ENCODE measurements at regions not wholly inside any gene's neighbourhood (a gene's known extent, or its start where the extent isn't known, plus 50 kb on each side); places are given as distances from the start of the nearest gene placed in this dataset.
"Not testable (repeated sequence)": the region's sequence is repeated elsewhere in the genome, so short reads cannot be mapped to it uniquely, and the experiment has no call there.

DNA sequence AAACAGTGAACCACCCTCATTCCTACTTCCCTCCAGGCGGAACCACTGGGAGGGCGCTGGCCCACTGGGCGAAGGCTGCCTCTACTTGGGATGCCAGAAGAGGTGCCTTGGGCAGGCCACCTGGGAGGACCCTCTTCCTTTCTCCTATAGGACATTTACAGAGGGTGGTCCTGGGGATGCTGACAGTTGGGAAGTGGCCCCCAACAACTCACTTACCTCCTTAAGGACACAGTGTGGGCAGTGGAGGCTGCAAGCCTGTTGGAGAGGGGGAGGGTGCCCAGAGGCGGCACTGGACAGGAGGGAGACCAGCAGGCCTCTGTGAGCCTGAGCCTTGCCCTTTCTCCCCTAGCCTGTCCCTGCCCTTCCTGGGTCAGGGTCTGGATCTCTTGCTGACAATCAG is 346.4 kb upstream of the HS6ST1 start:
- no peak overlapping the region for H3K9ac ChIP-seq (ENCODE audit: low read depth, low read length)

DNA sequence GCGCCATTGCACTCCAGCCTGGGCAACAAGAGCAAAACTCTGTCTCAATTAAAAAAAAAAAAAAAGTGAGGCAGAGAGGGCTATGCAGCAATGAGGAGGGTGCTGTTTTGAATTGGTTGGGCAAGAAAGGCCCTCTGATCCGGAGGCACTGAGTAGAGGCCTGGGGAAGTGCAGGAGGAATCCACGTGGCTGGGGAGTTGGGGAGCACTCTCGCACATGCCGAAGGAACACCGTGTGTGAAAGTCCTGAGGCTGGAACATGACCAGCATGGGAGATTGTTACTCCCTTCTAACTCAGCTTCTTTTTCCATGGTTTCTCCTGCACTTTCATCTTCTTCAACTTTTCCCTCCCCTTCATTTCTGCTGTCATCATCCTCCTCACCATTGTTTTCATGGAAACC is 347.9 kb upstream of the HS6ST1 start:
- Histone ChIP-seq H3K9ac (ENCODE audit: low read depth, low read length) (no peak overlapping the region), H3K9me3 (ENCODE audit: control insufficient read depth, insufficient read depth, low read length) (no peaks in the 10 kb centered on the region), H3K4me1 (ENCODE audit: control insufficient read depth, insufficient read depth, low read length) (peaks cover 5% of the 10 kb centered on the region; the same call in 1 of the 2 replicates), H3K27ac (ENCODE audit: low read depth, low read length) (no peak overlapping the region), H3K4me3 (ENCODE audit: low read depth, low read length) (no peak overlapping the region), H3K36me3 (ENCODE audit: control insufficient read depth, insufficient read depth, low read length) (no peaks in the 10 kb centered on the region), H3K27me3 (ENCODE audit: control insufficient read depth, insufficient read depth, low read length) (no peaks in the 10 kb centered on the region)

More for the DNA sequence above, 346.4 kb upstream of the HS6ST1 start:
- H3K27me3 ChIP-seq (ENCODE audit: control insufficient read depth, insufficient read depth, low read length), result no peaks in the 10 kb centered on the region
- H3K4me1 ChIP-seq (ENCODE audit: control insufficient read depth, insufficient read depth, low read length), result peaks cover 5% of the 10 kb centered on the region; the same call in 1 of the 2 replicates
- no peak overlapping the region for H3K4me3 ChIP-seq (ENCODE audit: low read depth, low read length)
- no peak overlapping the region for H3K27ac ChIP-seq (ENCODE audit: low read depth, low read length)
- no peaks in the 10 kb centered on the region for H3K9me3 ChIP-seq (ENCODE audit: control insufficient read depth, insufficient read depth, low read length)
- no peaks in the 10 kb centered on the region for H3K36me3 ChIP-seq (ENCODE audit: control insufficient read depth, insufficient read depth, low read length)

DNA sequence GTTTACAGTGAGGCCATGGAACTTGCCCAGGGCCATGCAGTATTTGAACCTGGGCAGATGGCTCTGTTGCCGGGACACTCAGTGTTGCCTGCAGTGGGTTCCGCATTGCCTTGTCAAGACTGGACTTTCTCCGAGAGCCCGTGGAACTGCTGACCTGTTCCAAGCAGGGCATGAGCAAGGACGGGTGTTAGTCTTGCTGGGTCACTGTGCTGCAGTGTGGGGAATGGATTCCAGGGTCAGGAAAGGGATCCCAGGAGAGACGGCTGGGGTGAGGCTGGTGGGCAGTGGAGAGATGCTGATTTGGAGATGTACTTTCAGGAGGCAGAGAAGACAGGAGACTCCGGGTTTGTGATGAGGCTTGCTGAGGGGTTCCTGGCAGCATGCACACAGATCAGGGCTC is 348.7 kb upstream of the HS6ST1 start:
- no peaks in the 10 kb centered on the region for H3K36me3 ChIP-seq (ENCODE audit: control insufficient read depth, insufficient read depth, low read length)
- no peaks in the 10 kb centered on the region for H3K27me3 ChIP-seq (ENCODE audit: control insufficient read depth, insufficient read depth, low read length)
- no peak overlapping the region for H3K9ac ChIP-seq (ENCODE audit: low read depth, low read length)
- peaks cover 5% of the 10 kb centered on the region; the same call in 1 of the 2 replicates for H3K4me1 ChIP-seq (ENCODE audit: control insufficient read depth, insufficient read depth, low read length)
- H3K27ac ChIP-seq (ENCODE audit: low read depth, low read length), result no peak overlapping the region
- H3K9me3 ChIP-seq (ENCODE audit: control insufficient read depth, insufficient read depth, low read length), result no peaks in the 10 kb centered on the region
- no peak overlapping the region for H3K4me3 ChIP-seq (ENCODE audit: low read depth, low read length)

DNA sequence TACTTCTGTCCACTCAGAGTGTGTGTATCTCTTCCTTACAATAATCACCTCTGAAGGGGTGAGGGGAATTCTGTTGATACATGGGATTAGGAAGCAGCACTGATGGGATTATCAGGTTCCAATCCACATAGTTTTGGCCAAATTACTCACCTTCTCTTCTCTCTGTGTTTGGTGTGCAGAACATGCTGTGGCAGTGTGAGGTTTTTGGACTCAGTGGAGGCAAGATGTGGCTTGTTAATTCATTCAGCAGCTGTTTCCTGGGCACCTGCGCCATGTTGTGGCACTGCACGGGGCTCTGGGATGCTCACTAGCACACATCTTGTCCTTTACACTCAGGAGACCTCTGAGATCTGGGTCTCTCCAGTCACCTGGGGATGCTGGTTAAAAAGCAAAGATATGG is 350.3 kb upstream of the HS6ST1 start:
- H3K27me3 ChIP-seq (ENCODE audit: control insufficient read depth, insufficient read depth, low read length), result no peaks in the 10 kb centered on the region
- no peak overlapping the region for H3K9ac ChIP-seq (ENCODE audit: low read depth, low read length)
- peaks cover 5% of the 10 kb centered on the region; the same call in 1 of the 2 replicates for H3K4me1 ChIP-seq (ENCODE audit: control insufficient read depth, insufficient read depth, low read length)
- no peaks in the 10 kb centered on the region for H3K36me3 ChIP-seq (ENCODE audit: control insufficient read depth, insufficient read depth, low read length)
- no peak overlapping the region for H3K4me3 ChIP-seq (ENCODE audit: low read depth, low read length)
- no peaks in the 10 kb centered on the region for H3K9me3 ChIP-seq (ENCODE audit: control insufficient read depth, insufficient read depth, low read length)
- H3K27ac ChIP-seq (ENCODE audit: low read depth, low read length), result no peak overlapping the region

GRCh38 chr2:128670066-128670465 is 351.4 kb upstream of the HS6ST1 start:
- Histone ChIP-seq H3K27ac (ENCODE audit: low read depth, low read length) (no peak overlapping the region), H3K9ac (ENCODE audit: low read depth, low read length) (no peak overlapping the region), H3K4me1 (ENCODE audit: control insufficient read depth, insufficient read depth, low read length) (no peaks in the 10 kb centered on the region), H3K36me3 (ENCODE audit: control insufficient read depth, insufficient read depth, low read length) (no peaks in the 10 kb centered on the region), H3K4me3 (ENCODE audit: low read depth, low read length) (no peak overlapping the region), H3K27me3 (ENCODE audit: control insufficient read depth, insufficient read depth, low read length) (no peaks in the 10 kb centered on the region), H3K9me3 (ENCODE audit: control insufficient read depth, insufficient read depth, low read length) (no peaks in the 10 kb centered on the region)

GRCh38 chr2:128671981-128672757 is 353.5 kb upstream of the HS6ST1 start:
- not testable (repeated sequence) for H3K9me3 ChIP-seq (ENCODE audit: control insufficient read depth, insufficient read depth, low read length); H3K36me3 ChIP-seq (ENCODE audit: control insufficient read depth, insufficient read depth, low read length); H3K4me3 ChIP-seq (ENCODE audit: low read depth, low read length); H3K27me3 ChIP-seq (ENCODE audit: control insufficient read depth, insufficient read depth, low read length); H3K27ac ChIP-seq (ENCODE audit: low read depth, low read length); H3K4me1 ChIP-seq (ENCODE audit: control insufficient read depth, insufficient read depth, low read length); H3K9ac ChIP-seq (ENCODE audit: low read depth, low read length)

DNA sequence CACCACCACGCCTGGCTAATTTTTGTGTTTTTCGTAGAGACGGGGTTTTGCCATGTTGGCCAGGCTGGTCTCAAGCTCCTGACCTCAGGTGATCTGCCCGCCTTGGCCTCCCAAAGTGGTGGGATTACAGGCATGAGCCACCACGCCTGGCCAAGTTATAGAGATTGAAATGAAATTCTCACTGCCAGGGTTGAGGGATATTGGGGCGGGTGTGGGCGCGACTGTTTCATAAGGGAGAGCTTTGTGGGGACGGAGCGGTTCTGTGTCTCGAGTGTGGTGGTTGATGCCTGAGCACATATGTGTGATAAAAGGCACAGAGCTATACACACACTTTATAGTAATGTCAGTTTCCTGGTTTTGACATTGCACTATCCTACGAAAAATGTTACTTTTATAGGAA is 361.0 kb upstream of the HS6ST1 start:
- H3K27ac ChIP-seq (ENCODE audit: low read depth, low read length); H3K9me3 ChIP-seq (ENCODE audit: control insufficient read depth, insufficient read depth, low read length); H3K27me3 ChIP-seq (ENCODE audit: control insufficient read depth, insufficient read depth, low read length); H3K4me1 ChIP-seq (ENCODE audit: control insufficient read depth, insufficient read depth, low read length); H3K9ac ChIP-seq (ENCODE audit: low read depth, low read length); H3K36me3 ChIP-seq (ENCODE audit: control insufficient read depth, insufficient read depth, low read length); H3K4me3 ChIP-seq (ENCODE audit: low read depth, low read length): not testable (repeated sequence)

DNA sequence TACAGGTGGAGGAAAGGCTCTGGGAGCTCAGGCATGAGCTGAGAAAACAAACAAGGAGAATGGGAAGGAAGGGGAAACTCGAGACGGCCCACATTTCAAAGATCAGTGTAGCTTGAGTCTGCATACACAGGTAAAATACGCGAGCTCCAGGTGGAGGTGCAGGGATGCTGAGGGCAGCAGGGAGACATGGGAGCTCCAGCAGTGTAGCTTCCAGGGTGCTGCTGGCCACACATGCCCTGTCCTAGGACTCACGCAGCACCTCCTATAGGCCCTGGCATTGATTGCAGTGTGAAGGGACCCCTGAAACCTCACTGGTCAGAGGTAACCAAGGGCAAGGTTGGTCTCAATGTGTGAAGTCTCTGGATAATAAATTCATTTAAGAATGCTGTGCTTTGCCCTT is 362.8 kb upstream of the HS6ST1 start:
- Histone ChIP-seq H3K27me3 (ENCODE audit: control insufficient read depth, insufficient read depth, low read length) (no peaks in the 10 kb centered on the region), H3K36me3 (ENCODE audit: control insufficient read depth, insufficient read depth, low read length) (no peaks in the 10 kb centered on the region), H3K9ac (ENCODE audit: low read depth, low read length) (no peak overlapping the region), H3K27ac (ENCODE audit: low read depth, low read length) (no peak overlapping the region), H3K9me3 (ENCODE audit: control insufficient read depth, insufficient read depth, low read length) (no peaks in the 10 kb centered on the region), H3K4me3 (ENCODE audit: low read depth, low read length) (no peak overlapping the region), H3K4me1 (ENCODE audit: control insufficient read depth, insufficient read depth, low read length) (peaks cover 9% of the 10 kb centered on the region)

DNA sequence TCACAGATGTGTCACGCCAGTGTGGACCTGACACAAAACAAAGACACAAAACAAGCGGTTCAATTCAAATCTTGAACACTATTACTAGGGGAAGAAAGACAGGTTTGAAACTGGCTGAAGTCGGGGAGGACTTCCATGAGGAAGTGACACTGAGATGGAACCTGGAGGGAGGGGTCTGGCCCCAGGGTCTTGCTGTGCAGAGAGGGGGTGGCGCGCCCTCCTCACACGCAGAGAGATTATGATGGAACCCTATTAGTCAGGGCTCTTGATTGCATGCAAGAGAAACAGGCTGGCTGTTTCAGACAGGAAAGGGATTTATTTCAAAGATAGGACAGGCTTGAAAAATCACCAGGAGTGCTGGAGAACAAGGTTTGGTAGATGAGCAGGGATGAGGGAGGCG is 363.6 kb upstream of the HS6ST1 start:
- Histone ChIP-seq H3K27ac (ENCODE audit: low read depth, low read length) (peak overlapping the region; percentile 17), H3K9ac (ENCODE audit: low read depth, low read length) (no peak overlapping the region), H3K27me3 (ENCODE audit: control insufficient read depth, insufficient read depth, low read length) (no peaks in the 10 kb centered on the region), H3K36me3 (ENCODE audit: control insufficient read depth, insufficient read depth, low read length) (no peaks in the 10 kb centered on the region), H3K4me3 (ENCODE audit: low read depth, low read length) (no peak overlapping the region), H3K4me1 (ENCODE audit: control insufficient read depth, insufficient read depth, low read length) (peaks cover 9% of the 10 kb centered on the region), H3K9me3 (ENCODE audit: control insufficient read depth, insufficient read depth, low read length) (no peaks in the 10 kb centered on the region)

DNA sequence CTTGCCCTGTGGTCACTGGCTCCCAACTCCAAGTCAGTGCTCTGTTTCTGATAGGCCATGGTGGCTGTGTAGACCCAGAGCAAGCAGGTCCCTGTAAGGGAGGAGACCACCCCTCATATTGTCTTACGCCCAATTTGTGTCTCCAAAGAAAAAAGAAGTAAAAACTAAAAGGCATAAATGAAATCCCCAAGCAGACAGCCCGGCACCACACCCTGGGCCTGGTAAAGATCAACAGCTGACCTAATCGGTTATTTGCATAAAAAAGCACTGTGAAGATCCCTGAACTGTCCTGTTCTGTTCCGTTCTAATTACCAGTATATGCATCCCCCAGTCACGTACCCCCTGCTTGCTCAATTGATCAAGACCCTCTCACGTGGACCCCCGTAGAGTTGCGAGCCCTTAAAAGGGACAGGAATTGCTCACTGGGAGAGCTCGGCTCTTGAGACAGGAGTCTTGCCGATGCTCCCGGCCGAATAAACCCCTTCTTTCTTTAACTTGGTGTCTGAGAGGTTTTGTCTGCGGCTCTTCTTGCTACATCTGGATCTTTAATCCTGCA is 364.1 kb upstream of the HS6ST1 start:
- no peaks in the 10 kb centered on the region for H3K27me3 ChIP-seq (ENCODE audit: control insufficient read depth, insufficient read depth, low read length)
- H3K4me1 ChIP-seq (ENCODE audit: control insufficient read depth, insufficient read depth, low read length), result peaks cover 9% of the 10 kb centered on the region
- H3K27ac ChIP-seq (ENCODE audit: low read depth, low read length), result peak overlapping the region; percentile 17
- H3K36me3 ChIP-seq (ENCODE audit: control insufficient read depth, insufficient read depth, low read length), result no peaks in the 10 kb centered on the region
- H3K9me3 ChIP-seq (ENCODE audit: control insufficient read depth, insufficient read depth, low read length), result no peaks in the 10 kb centered on the region
- H3K4me3 ChIP-seq (ENCODE audit: low read depth, low read length), result no peak overlapping the region
- H3K9ac ChIP-seq (ENCODE audit: low read depth, low read length), result no peak overlapping the region

DNA sequence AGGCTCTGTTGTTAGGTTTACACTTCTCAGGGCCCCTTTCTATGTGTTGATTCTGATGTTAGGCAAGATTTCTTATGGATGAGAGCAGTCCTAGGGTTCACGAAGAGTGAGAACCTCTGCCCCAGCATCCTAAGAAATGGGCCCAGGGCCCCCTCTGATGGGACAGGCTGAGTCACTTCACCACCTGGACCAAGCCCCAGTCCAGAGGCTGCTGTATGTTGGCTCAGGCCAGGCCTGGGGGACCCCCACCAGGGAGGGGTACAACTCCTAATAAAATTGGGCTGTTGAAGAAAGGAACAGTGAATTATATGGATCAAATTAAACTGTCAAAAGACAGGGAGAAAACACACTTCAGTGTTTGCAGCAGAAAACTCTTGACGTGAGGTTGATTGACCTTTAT is 365.9 kb upstream of the HS6ST1 start:
- Histone ChIP-seq H3K27me3 (ENCODE audit: control insufficient read depth, insufficient read depth, low read length) (no peaks in the 10 kb centered on the region), H3K36me3 (ENCODE audit: control insufficient read depth, insufficient read depth, low read length) (no peaks in the 10 kb centered on the region), H3K4me1 (ENCODE audit: control insufficient read depth, insufficient read depth, low read length) (peaks cover 9% of the 10 kb centered on the region), H3K27ac (ENCODE audit: low read depth, low read length) (no peak overlapping the region), H3K9me3 (ENCODE audit: control insufficient read depth, insufficient read depth, low read length) (no peaks in the 10 kb centered on the region), H3K9ac (ENCODE audit: low read depth, low read length) (no peak overlapping the region), H3K4me3 (ENCODE audit: low read depth, low read length) (no peak overlapping the region)
